H9 (cell line): ENCODE measurements at regions not wholly inside any gene's neighbourhood (a gene's known extent, or its start where the extent isn't known, plus 50 kb on each side); places are given as distances from the start of the nearest gene placed in this dataset.

Experiments
- DNase-seq: peaks from one replicate; pipeline ENCODE4 v3.0.0-alpha.2; 2017
- H2AFZ ChIP-seq: one replicate; pipeline ENCODE4 v1.6.1; 2013; ENCODE audit warnings: mild to moderate bottlenecking, low read length, control low read depth, moderate library complexity
- H2AK5ac ChIP-seq: 2 replicates; pipeline ENCODE4 v1.6.1; 2013; ENCODE audit warnings: low read length, control low read depth, mixed read lengths; ENCODE audit not compliant: insufficient read length
- H2BK120ac ChIP-seq: one replicate; pipeline ENCODE4 v1.6.1; 2013; ENCODE audit warnings: low read depth, mild to moderate bottlenecking, low read length, control low read depth, inconsistent platforms; ENCODE audit not compliant: poor library complexity, severe bottlenecking
- H2BK12ac ChIP-seq: 2 replicates; pipeline ENCODE4 v1.6.1; 2013; ENCODE audit warnings: low read length, control low read depth, mixed read lengths, low read depth; ENCODE audit not compliant: insufficient read length
- H2BK15ac ChIP-seq: 2 replicates; pipeline ENCODE4 v1.6.1; 2013; ENCODE audit warnings: low read depth, low read length, control low read depth
- H2BK20ac ChIP-seq: one replicate; pipeline ENCODE4 v1.6.1; 2013; ENCODE audit warnings: low read depth, mild to moderate bottlenecking, low read length, control low read depth, inconsistent platforms; ENCODE audit not compliant: poor library complexity, severe bottlenecking
- H2BK5ac ChIP-seq: 2 replicates; pipeline ENCODE4 v1.6.1; 2013; ENCODE audit warnings: low read length, control low read depth, mixed read lengths; ENCODE audit not compliant: insufficient read length
- H3K14ac ChIP-seq: 2 replicates; pipeline ENCODE4 v1.6.1; 2013; ENCODE audit warnings: low read length, control low read depth; ENCODE audit not compliant: insufficient read depth
- H3K18ac ChIP-seq: 2 replicates; pipeline ENCODE4 v1.6.1; 2013; ENCODE audit warnings: low read depth, mild to moderate bottlenecking, mixed read lengths, low read length, control low read depth; ENCODE audit not compliant: insufficient read length
- H3K23ac ChIP-seq: 2 replicates; pipeline ENCODE4 v1.6.1; 2013; ENCODE audit warnings: low read length, control low read depth, mixed read lengths, low read depth; ENCODE audit not compliant: insufficient read length
- H3K23me2 ChIP-seq: 2 replicates; pipeline ENCODE4 v1.6.1; 2013; ENCODE audit warnings: low read depth, mild to moderate bottlenecking, mixed read lengths, low read length, control low read depth; ENCODE audit not compliant: insufficient read length, poor library complexity, severe bottlenecking
- H3K27ac ChIP-seq: 2 replicates; pipeline ENCODE4 v1.5.1; 2013; ENCODE audit warnings: low read length, control low read depth, mixed read lengths, low read depth; ENCODE audit not compliant: insufficient read length
- H3K27me3 ChIP-seq: 2 replicates; pipeline ENCODE4 v1.6.1; 2013; ENCODE audit warnings: low read length, control low read depth, inconsistent platforms; ENCODE audit not compliant: insufficient read depth
- H3K4ac ChIP-seq: 2 replicates; pipeline ENCODE4 v1.6.1; 2013; ENCODE audit warnings: low read depth, mild to moderate bottlenecking, control low read depth, inconsistent platforms, low read length, moderate library complexity
- H3K4me1 ChIP-seq: 2 replicates; pipeline ENCODE4 v1.6.1; 2013; ENCODE audit warnings: low read length, control low read depth, inconsistent platforms; ENCODE audit not compliant: insufficient read depth
- H3K4me2 ChIP-seq: 2 replicates; pipeline ENCODE4 v1.6.1; 2013; ENCODE audit warnings: low read length, control low read depth, mixed read lengths; ENCODE audit not compliant: insufficient read length, insufficient read depth
- H3K56ac ChIP-seq: 2 replicates; pipeline ENCODE4 v1.6.1; 2013; ENCODE audit warnings: low read depth, mild to moderate bottlenecking, mixed read lengths, low read length, control low read depth; ENCODE audit not compliant: insufficient read length
- H3K79me1 ChIP-seq: 2 replicates; pipeline ENCODE4 v1.6.1; 2013; ENCODE audit warnings: low read depth, mild to moderate bottlenecking, moderate library complexity, low read length, control low read depth, inconsistent platforms; ENCODE audit not compliant: insufficient read depth, poor library complexity, severe bottlenecking
- H3K79me2 ChIP-seq: 2 replicates; pipeline ENCODE4 v1.6.1; 2013; ENCODE audit warnings: low read length, control low read depth, inconsistent platforms; ENCODE audit not compliant: insufficient read depth
- H3K9ac ChIP-seq: 2 replicates; pipeline ENCODE4 v1.6.1; 2013; ENCODE audit warnings: low read length, control low read depth, mixed read lengths; ENCODE audit not compliant: insufficient read length; ENCODE audit errors: extremely low read depth
- H3K9me3 ChIP-seq: one replicate; pipeline ENCODE4 v1.6.1; 2013; ENCODE audit warnings: low read depth, low read length, inconsistent platforms; ENCODE audit not compliant: control insufficient read depth
- H3T11ph ChIP-seq: one replicate; pipeline ENCODE4 v1.6.1; 2013; ENCODE audit warnings: mild to moderate bottlenecking, low read length, control low read depth, inconsistent platforms
- H4K20me1 ChIP-seq: one replicate; pipeline ENCODE4 v1.6.1; 2013; ENCODE audit not compliant: control insufficient read depth, insufficient read length, insufficient read depth
- H4K5ac ChIP-seq: 2 replicates; pipeline ENCODE4 v1.6.1; 2013; ENCODE audit warnings: low read depth, mild to moderate bottlenecking, mixed read lengths, low read length, control low read depth; ENCODE audit not compliant: insufficient read length
- H4K8ac ChIP-seq: replicated peaks from 2 replicates; pipeline ENCODE4 v1.6.1; 2013; ENCODE audit warnings: low read length, control low read depth, mixed read lengths, low read depth; ENCODE audit not compliant: insufficient read length
- H4K91ac ChIP-seq: 2 replicates; pipeline ENCODE4 v1.6.1; 2013; ENCODE audit warnings: low read depth, mild to moderate bottlenecking, moderate library complexity, mixed read lengths, low read length, control low read depth; ENCODE audit not compliant: insufficient read length
- H3K27ac Mint-ChIP-seq, 3 experiments: 2 replicates in 2 of 3; 3 replicates in 1 of 3; pipeline ENCODE4 v1.8.0; 2020 to 2021; ENCODE audit warnings: mixed read lengths in 3 of 3, mild to moderate bottlenecking in 1 of 3, moderate library complexity in 1 of 3
- H3K27me3 Mint-ChIP-seq: 2 replicates; pipeline ENCODE4 v1.8.0; 2021; ENCODE audit warnings: low read depth, mild to moderate bottlenecking, moderate library complexity, mixed read lengths
- H3K36me3 Mint-ChIP-seq, 3 experiments: 2 replicates in 2 of 3; 3 replicates in 1 of 3; pipeline ENCODE4 v1.8.0; 2020 to 2021; ENCODE audit warnings: low read depth in 3 of 3, mixed read lengths in 3 of 3; ENCODE audit not compliant: insufficient read depth in 1 of 3
- H3K4me1 Mint-ChIP-seq, 2 experiments: 2 replicates each; pipeline ENCODE4 v1.8.0; 2020; ENCODE audit warnings: mixed read lengths in 2 of 2
- H3K4me3 Mint-ChIP-seq, 2 experiments: 2 replicates in 1 of 2; 3 replicates in 1 of 2; pipeline ENCODE4 v1.8.0; 2020 to 2021; ENCODE audit warnings: mild to moderate bottlenecking in 2 of 2, mixed read lengths in 2 of 2, moderate library complexity in 1 of 2
- H3K9me3 Mint-ChIP-seq, 2 experiments: 2 replicates in 1 of 2; 3 replicates in 1 of 2; pipeline ENCODE4 v1.8.0; 2020; ENCODE audit warnings: mild to moderate bottlenecking in 2 of 2, mixed read lengths in 2 of 2, moderate library complexity in 1 of 2
- CTCF ChIP-seq: fragments of 200-600 bp; sonication (generic); conservative IDR thresholded peaks from 3 replicates; pipeline ENCODE4 v1.8.0; 2021; ENCODE audit warnings: antibody characterized with exemption, mild to moderate bottlenecking
- WGBS: extraction: QIAGEN DNeasy Blood & Tissue Kit; methylation state at CpG from one replicate; pipeline ENCODE4 v1.1.7; 2013; ENCODE audit warnings: missing lambda C conversion rate, low lambda C conversion rate, mixed read lengths; ENCODE audit not compliant: insufficient read length; ENCODE audit errors: extremely low coverage; 5-methylcytosine and 5-hydroxymethylcytosine counted together

GRCh38 chr16:17753434-17753833 is 282.7 kb upstream of the XYLT1 start:
- peaks cover 27 to 36% of the 10 kb centered on the region in 2 experiments for H3K4me1 Mint-ChIP-seq
- H2BK120ac ChIP-seq, result no peak overlapping the region
- H3K27me3 ChIP-seq, result no peaks in the 10 kb centered on the region
- no peak overlapping the region for H2BK20ac ChIP-seq
- H3K23me2 ChIP-seq, result no peaks in the 10 kb centered on the region
- no peak overlapping the region for H3K56ac ChIP-seq
- H2BK12ac ChIP-seq, result no peak overlapping the region
- no peaks in the 10 kb centered on the region for H3K9me3 ChIP-seq
- peaks cover 4% of the 10 kb centered on the region; the same call in 1 of the 2 replicates for H3K4me1 ChIP-seq
- no peaks in the 10 kb centered on the region for H3K79me1 ChIP-seq
- no CpG with 5 or more reads among the region's 6 CpGs for WGBS
- H4K8ac ChIP-seq, result no peak overlapping the region
- no peaks in the 10 kb centered on the region for H4K20me1 ChIP-seq
- H3K14ac ChIP-seq, result no peak overlapping the region
- no peak overlapping the region for H3K4me2 ChIP-seq
- H2AK5ac ChIP-seq, result no peak overlapping the region
- no peak for DNase-seq
- no peak overlapping the region for H4K91ac ChIP-seq
- peaks cover 10 to 12% of the 10 kb centered on the region in 2 experiments for H3K9me3 Mint-ChIP-seq
- H2BK15ac ChIP-seq, result no peak overlapping the region
- peaks cover 0 to 12% (median 7%) of the 10 kb centered on the region in 3 experiments; a peak in 5 of 7 replicates for H3K36me3 Mint-ChIP-seq
- no peak overlapping the region for H3K27ac ChIP-seq
- TF ChIP-seq CTCF, result no peak
- no peak overlapping the region for H2AFZ ChIP-seq
- no peak overlapping the region for H3K18ac ChIP-seq
- no peak overlapping the region for H3K27ac Mint-ChIP-seq
- H4K5ac ChIP-seq, result no peak overlapping the region
- H3K4ac ChIP-seq, result no peak overlapping the region
- H3K27me3 Mint-ChIP-seq, result no peaks in the 10 kb centered on the region
- no peak overlapping the region for H3K9ac ChIP-seq
- H2BK5ac ChIP-seq, result no peak overlapping the region
- no peak overlapping the region for H3K4me3 Mint-ChIP-seq
- no peak overlapping the region for H3T11ph ChIP-seq
- H3K79me2 ChIP-seq, result no peaks in the 10 kb centered on the region
- no peak overlapping the region for H3K23ac ChIP-seq
